PC-3 (cell line): ENCODE measurements at regions not wholly inside any gene's neighbourhood (a gene's known extent, or its start where the extent isn't known, plus 50 kb on each side); places are given as distances from the start of the nearest gene placed in this dataset.

Experiments
- ATAC-seq: fragments of 200-7000 bp; cut with Tn5 transposase; 2 replicates; pipeline ENCODE4 v1.9.1; 2020; ENCODE audit warnings: mild to moderate bottlenecking, moderate library complexity
- BruUV-seq: library from RNA; stranded (reverse); fragments of 400-500 nt; replicated peaks from 2 replicates; lab custom pipeline; 2021; lab: Mats Ljungman, UMichigan
- CTCF ChIA-PET: fragments of 300-600 bp; sonication (Branson Sonifier 250); formaldehyde crosslinking; loops from one replicate; lab custom pipeline; 2022; ENCODE audit warnings: antibody characterized with exemption; lab: Charles Lee
- POLR2A ChIA-PET: fragments of 300-600 bp; sonication (Branson Sonifier 250); formaldehyde crosslinking; loops from one replicate; lab custom pipeline; 2022; ENCODE audit warnings: antibody characterized with exemption; ENCODE audit not compliant: unreplicated experiment; lab: Charles Lee
- DNase-seq: peaks from one replicate; pipeline ENCODE4 v3.0.0-alpha.2; 2015
- H2AFZ ChIP-seq: fragments of 300-600 bp; sonication (generic); 2 replicates; pipeline ENCODE4 v1.6.0; 2016; ENCODE audit warnings: antibody characterized with exemption, low read length
- H3F3A ChIP-seq: fragments of 300-600 bp; sonication (generic); one replicate; pipeline ENCODE4 v1.6.0; 2017; ENCODE audit warnings: antibody characterized with exemption, low read length, control low read depth, mild to moderate bottlenecking; ENCODE audit not compliant: unreplicated experiment
- H3K27ac ChIP-seq: fragments of 300-600 bp; sonication (generic); 2 replicates; pipeline ENCODE4 v1.5.1; 2016; ENCODE audit warnings: mild to moderate bottlenecking, low read length
- H3K27me3 ChIP-seq: fragments of 300-600 bp; sonication (generic); 2 replicates; pipeline ENCODE4 v1.6.1; 2016; ENCODE audit warnings: low read length, mixed read lengths
- H3K36me3 ChIP-seq: fragments of 300-600 bp; sonication (generic); 2 replicates; pipeline ENCODE4 v1.6.1; 2016; ENCODE audit warnings: low read depth, mixed run types, low read length, mixed read lengths
- H3K4me1 ChIP-seq: fragments of 300-600 bp; sonication (generic); 2 replicates; pipeline ENCODE4 v1.5.1; 2016; ENCODE audit warnings: low read length; ENCODE audit not compliant: insufficient read depth
- H3K4me2 ChIP-seq: fragments of 300-600 bp; sonication (generic); 2 replicates; pipeline ENCODE4 v1.6.0; 2016; ENCODE audit warnings: low read length
- H3K4me3 ChIP-seq: fragments of 300-600 bp; sonication (generic); 2 replicates; pipeline ENCODE4 v1.5.1; 2016; ENCODE audit warnings: mild to moderate bottlenecking, low read length, mixed read lengths
- H3K79me2 ChIP-seq: fragments of 300-600 bp; sonication (generic); 2 replicates; pipeline ENCODE4 v1.6.1; 2017; ENCODE audit warnings: low read length, mixed read lengths
- H3K9ac ChIP-seq: fragments of 300-600 bp; sonication (generic); 2 replicates; pipeline ENCODE4 v1.6.0; 2016; ENCODE audit warnings: mild to moderate bottlenecking, low read length
- H3K9me2 ChIP-seq: fragments of 300-600 bp; sonication (generic); replicated peaks from 2 replicates; pipeline ENCODE4 v1.6.1; 2016; ENCODE audit warnings: mixed run types, low read length, mixed read lengths
- H3K9me3 ChIP-seq: fragments of 300-600 bp; sonication (generic); 2 replicates; pipeline ENCODE4 v1.6.1; 2016; ENCODE audit warnings: low read length, mixed read lengths
- H4K20me1 ChIP-seq: fragments of 300-600 bp; sonication (generic); 2 replicates; pipeline ENCODE4 v1.6.1; 2016; ENCODE audit warnings: low read length, mixed read lengths
- EZH2 ChIP-seq: fragments of 300-600 bp; sonication (generic); IDR thresholded peaks from one replicate; pipeline ENCODE4 v1.6.1; 2017; ENCODE audit warnings: antibody characterized with exemption, mild to moderate bottlenecking, low read length; ENCODE audit not compliant: unreplicated experiment
- EZH2phosphoT487 ChIP-seq: fragments of 300-600 bp; sonication (generic); IDR thresholded peaks from 2 replicates; pipeline ENCODE4 v1.6.1; 2018; ENCODE audit warnings: mild to moderate bottlenecking, antibody characterized with exemption, low read length, borderline replicate concordance
- intact Hi-C: fragments of 100-400 bp; cut with micrococcal nuclease; formaldehyde crosslinking; loops from 2 replicates; pipeline ENCODE4 v1.9.0; 2023
- TF ChIP-seq, protein P1 (sequence below): fragments of 300-600 bp; sonication (generic); conservative IDR thresholded peaks from 2 replicates; pipeline ENCODE4 v1.5.1; 2017; ENCODE audit warnings: antibody characterized with exemption, low read depth, mild to moderate bottlenecking, low read length

GRCh38 chr5:97998941-97999340 lies 774.5 kb upstream of the RGMB start:
- Histone ChIP-seq H3K27ac (no peak overlapping the region), H3K36me3 (no peaks in the 10 kb centered on the region), H3F3A (no peaks in the 10 kb centered on the region), H3K4me2 (no peak overlapping the region), H2AFZ (no peak overlapping the region), H3K79me2 (no peaks in the 10 kb centered on the region), H3K9me2 (no peaks in the 10 kb centered on the region), H3K9ac (no peak overlapping the region), H4K20me1 (no peaks in the 10 kb centered on the region), H3K27me3 (no peaks in the 10 kb centered on the region), H3K9me3 (no peaks in the 10 kb centered on the region), H3K4me3 (no peak overlapping the region), H3K4me1 (no peaks in the 10 kb centered on the region)
- ChIA-PET POLR2A (no interaction called here), CTCF (no interaction called here)
- intact Hi-C loops, result no loop called here
- no peak for DNase-seq
- BruUV-seq, result no TSS peak
- TF ChIP-seq, protein P1, sequence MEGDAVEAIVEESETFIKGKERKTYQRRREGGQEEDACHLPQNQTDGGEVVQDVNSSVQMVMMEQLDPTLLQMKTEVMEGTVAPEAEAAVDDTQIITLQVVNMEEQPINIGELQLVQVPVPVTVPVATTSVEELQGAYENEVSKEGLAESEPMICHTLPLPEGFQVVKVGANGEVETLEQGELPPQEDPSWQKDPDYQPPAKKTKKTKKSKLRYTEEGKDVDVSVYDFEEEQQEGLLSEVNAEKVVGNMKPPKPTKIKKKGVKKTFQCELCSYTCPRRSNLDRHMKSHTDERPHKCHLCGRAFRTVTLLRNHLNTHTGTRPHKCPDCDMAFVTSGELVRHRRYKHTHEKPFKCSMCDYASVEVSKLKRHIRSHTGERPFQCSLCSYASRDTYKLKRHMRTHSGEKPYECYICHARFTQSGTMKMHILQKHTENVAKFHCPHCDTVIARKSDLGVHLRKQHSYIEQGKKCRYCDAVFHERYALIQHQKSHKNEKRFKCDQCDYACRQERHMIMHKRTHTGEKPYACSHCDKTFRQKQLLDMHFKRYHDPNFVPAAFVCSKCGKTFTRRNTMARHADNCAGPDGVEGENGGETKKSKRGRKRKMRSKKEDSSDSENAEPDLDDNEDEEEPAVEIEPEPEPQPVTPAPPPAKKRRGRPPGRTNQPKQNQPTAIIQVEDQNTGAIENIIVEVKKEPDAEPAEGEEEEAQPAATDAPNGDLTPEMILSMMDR, result no peak
- no peak for TF ChIP-seq EZH2
- TF ChIP-seq EZH2phosphoT487, result no peak
- no peak for ATAC-seq

- H3F3A ChIP-seq, result no peaks in the 10 kb centered on the region
- no peak for DNase-seq
- no TSS peak for BruUV-seq
- ChIA-PET CTCF (no interaction called here), POLR2A (no interaction called here)
- H3K27ac ChIP-seq, result no peak overlapping the region
- TF ChIP-seq EZH2phosphoT487 (no peak), EZH2 (no peak)
- TF ChIP-seq, protein P1, result no peak
- H3K4me1 ChIP-seq, result no peaks in the 10 kb centered on the region
- H3K36me3 ChIP-seq, result no peaks in the 10 kb centered on the region
- H3K4me2 ChIP-seq, result no peak overlapping the region
- H2AFZ ChIP-seq, result no peak overlapping the region
- H3K9me2 ChIP-seq, result no peaks in the 10 kb centered on the region
- no peaks in the 10 kb centered on the region for H3K9me3 ChIP-seq
- ATAC-seq, result no peak
- H4K20me1 ChIP-seq, result no peaks in the 10 kb centered on the region
- no peaks in the 10 kb centered on the region for H3K27me3 ChIP-seq
- H3K4me3 ChIP-seq, result no peak overlapping the region
- H3K79me2 ChIP-seq, result no peaks in the 10 kb centered on the region
- no peak overlapping the region for H3K9ac ChIP-seq
- intact Hi-C loops, result no loop called here
Measured at GRCh38 chr5:98004463-98004862, 769.0 kb upstream of the RGMB start.

DNA sequence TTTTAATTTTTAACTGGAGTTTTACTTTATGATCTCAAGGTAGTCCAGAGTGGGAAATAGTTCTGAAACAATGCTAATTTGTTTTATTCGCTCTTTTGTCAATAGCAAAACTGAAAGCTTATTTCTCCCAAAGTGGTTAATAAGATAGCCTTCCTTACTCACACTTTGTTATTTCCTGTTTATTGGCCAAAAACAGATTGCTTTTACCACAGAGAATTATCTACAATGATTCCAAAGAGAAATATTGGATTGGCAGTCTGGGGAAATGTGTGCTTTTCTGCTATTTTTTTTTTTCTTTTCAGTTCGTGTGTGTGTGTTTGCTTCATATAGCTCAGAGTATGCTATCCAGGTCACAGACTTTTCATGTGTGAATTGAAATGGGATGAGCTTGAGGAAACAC lies 756.7 kb upstream of the RGMB start:
- H3K9me2 ChIP-seq, result peaks cover 3% of the 10 kb centered on the region; the same call in 1 of the 2 replicates
- H3K9ac ChIP-seq, result no peak overlapping the region
- H3F3A ChIP-seq, result no peaks in the 10 kb centered on the region
- ChIA-PET POLR2A (no interaction called here), CTCF (no interaction called here)
- no peak overlapping the region for H3K4me2 ChIP-seq
- no peak for ATAC-seq
- H3K36me3 ChIP-seq, result no peaks in the 10 kb centered on the region
- no peak for DNase-seq
- H3K79me2 ChIP-seq, result no peaks in the 10 kb centered on the region
- TF ChIP-seq EZH2phosphoT487 (no peak), EZH2 (no peak)
- TF ChIP-seq, protein P1, result no peak
- H3K27ac ChIP-seq, result no peak overlapping the region
- no peaks in the 10 kb centered on the region for H3K27me3 ChIP-seq
- H2AFZ ChIP-seq, result peak overlapping the region; percentile 14; the same call in 1 of the 2 replicates
- no peaks in the 10 kb centered on the region for H3K4me1 ChIP-seq
- no peaks in the 10 kb centered on the region for H3K9me3 ChIP-seq
- no peaks in the 10 kb centered on the region for H4K20me1 ChIP-seq
- H3K4me3 ChIP-seq, result no peak overlapping the region
- intact Hi-C loops, result no loop called here
- no TSS peak for BruUV-seq
